GM19238 (cell line): ENCODE measurements at regions not wholly inside any gene's neighbourhood (a gene's known extent, or its start where the extent isn't known, plus 50 kb on each side); places are given as distances from the start of the nearest gene placed in this dataset.

Experiments used
- DNase-seq: peaks from one replicate; pipeline ENCODE4 v3.0.0; 2011; ENCODE audit warnings: low spot score; ENCODE audit not compliant: insufficient read length

- no peak for DNase-seq
These were observed 2332.1 kb downstream of the PCDH7 start for GRCh38 chr4:33052241-33052640.

- no peak for DNase-seq
These were observed 2334.0 kb downstream of the PCDH7 start for GRCh38 chr4:33054161-33054560.

- DNase-seq: no peak
These were observed 2334.6 kb downstream of the PCDH7 start for GRCh38 chr4:33054656-33055196.

- no peak for DNase-seq
These were observed 2337.6 kb downstream of the PCDH7 start for GRCh38 chr4:33057736-33058135.

DNA sequence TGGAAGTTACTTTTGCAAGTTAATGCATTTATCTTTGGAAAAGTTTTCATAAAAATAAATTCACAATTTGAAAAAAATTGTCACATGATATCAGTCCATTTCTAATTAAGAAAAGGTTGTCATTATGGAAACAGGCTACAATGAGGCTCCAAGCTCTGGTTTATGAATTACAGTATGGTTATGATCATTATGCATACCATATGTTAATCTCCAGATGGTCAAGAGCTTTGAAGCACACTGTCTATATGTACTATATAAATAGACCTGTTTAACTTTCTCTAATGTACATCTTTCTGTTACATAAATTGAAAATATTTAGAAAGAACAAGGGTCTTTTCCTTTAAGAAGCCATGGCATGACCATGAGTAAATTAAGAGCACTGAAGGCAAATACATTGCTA, 2338.8 kb downstream of the PCDH7 start:
- DNase-seq: no peak

GRCh38 chr4:33060674-33061542, 2340.7 kb downstream of the PCDH7 start:
- DNase-seq: no peak

- no peak for DNase-seq
These were observed 2341.6 kb downstream of the PCDH7 start for GRCh38 chr4:33061727-33062126.

DNA sequence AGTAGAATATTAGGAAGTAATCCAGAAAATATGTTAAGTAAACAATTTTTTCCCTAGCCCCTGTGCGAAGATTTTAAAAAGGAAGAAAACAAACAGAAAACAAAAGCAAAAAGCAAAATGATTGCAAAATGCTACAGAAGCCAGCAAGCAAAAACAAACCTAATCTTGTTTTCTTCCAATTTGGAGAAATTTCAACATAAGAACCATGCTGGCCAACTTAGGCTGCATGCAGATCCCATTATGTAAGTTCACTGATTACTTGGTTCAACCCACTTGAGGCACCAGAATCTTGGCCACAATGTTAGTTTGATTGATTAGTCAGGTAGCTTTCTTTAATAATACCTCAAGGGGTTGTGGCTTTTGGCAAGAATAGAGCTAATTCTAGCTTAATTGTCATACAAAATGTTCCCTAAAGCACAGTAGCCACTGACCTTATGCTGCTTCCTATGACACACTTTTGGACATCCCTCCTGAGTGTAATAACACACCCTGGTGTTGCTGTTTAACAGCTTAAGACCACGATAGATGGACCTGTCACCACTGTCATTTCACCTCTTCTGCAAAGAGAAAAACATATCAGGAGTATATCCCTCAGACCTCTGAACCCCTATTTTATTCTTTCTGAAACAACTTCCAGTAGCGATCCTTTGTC, 2342.1 kb downstream of the PCDH7 start:
- DNase-seq: no peak

- DNase-seq: no peak
These were observed 2343.1 kb downstream of the PCDH7 start for GRCh38 chr4:33063241-33063640.

DNA sequence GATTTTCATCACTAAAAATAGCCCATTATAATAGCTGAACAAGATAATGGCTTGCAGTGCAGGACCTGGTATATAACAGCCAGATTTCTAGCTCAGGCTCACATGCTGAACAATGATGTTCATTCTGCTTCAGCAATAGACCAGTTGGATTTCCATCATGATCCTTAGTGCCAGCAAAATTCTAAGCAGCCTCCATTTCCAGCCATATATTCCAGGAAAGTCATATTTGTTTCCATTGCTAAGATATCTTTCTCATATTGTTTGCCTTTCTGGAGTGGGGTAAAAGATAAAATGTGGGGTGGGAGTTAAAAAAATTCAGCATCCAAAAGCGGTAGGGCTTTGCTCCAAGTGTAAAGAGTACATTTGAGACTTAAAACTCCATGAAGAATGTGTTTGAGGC, 2344.1 kb downstream of the PCDH7 start:
- DNase-seq: no peak

- DNase-seq: no peak
These were observed 2345.6 kb downstream of the PCDH7 start for GRCh38 chr4:33065749-33066148.

- no peak for DNase-seq
These were observed 2347.1 kb downstream of the PCDH7 start for GRCh38 chr4:33067221-33067620.

DNA sequence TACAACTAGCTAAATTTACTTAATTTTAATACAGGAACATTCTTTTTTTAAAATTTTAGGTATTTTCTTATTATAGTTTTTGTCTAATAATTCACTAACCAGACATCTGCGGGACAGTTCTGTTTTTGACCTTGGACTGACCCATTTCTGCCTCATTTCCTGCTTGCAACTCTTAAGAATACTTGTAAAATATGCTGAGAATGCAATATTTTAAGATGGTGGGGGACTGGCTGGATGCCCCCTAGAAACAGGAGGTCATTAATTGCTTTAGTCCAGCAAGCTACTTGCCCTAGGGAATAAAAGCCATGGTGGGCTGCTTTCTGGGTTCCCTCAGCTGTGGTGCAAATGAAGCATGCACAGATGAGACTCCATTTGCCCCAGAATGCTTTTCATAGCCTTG, 2348.4 kb downstream of the PCDH7 start:
- DNase-seq: no peak

GRCh38 chr4:33071535-33071934, 2351.4 kb downstream of the PCDH7 start:
- DNase-seq: no peak

- no peak for DNase-seq
These were observed 2352.3 kb downstream of the PCDH7 start for GRCh38 chr4:33072298-33073089.

DNA sequence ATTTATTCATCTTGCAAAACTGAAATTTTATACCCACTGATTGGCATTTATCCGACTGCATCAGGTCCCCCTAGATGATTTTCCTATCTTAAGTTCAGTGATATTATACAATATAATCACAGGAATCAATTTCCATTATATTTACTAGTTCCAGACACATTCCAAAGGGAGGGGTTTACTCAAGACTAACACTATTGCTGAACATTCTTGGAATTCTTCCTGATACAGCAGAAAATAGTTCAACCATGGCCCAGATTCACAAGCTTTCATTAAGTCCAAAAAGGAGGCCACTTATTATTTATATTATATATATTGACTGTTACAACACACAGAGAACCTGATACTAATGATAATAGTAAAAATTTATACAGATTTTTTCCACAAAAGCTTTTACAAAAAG, 2353.6 kb downstream of the PCDH7 start:
- DNase-seq: no peak

- no peak for DNase-seq
These were observed 2358.0 kb downstream of the PCDH7 start for GRCh38 chr4:33078145-33078544.

GRCh38 chr4:33080275-33080674, 2360.1 kb downstream of the PCDH7 start:
- no peak for DNase-seq

DNA sequence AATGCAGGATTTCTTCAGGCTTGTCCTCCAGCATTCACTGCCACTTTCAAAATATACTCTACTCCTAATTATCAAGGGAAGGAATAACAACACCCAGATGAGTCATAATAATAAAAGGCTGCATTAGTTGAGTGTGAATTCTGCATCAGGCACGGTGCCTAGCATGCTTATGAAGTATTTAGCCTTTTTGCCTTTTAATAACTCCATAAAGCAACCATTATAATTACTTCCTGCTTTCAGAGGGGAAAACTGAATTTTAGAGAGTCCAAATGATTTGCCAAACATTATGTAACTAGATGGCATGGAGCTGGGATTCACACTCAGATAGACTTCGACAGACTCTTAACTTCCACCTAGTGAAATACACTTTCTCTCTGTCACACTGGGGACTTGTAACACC, 2365.5 kb downstream of the PCDH7 start:
- no peak for DNase-seq

DNA sequence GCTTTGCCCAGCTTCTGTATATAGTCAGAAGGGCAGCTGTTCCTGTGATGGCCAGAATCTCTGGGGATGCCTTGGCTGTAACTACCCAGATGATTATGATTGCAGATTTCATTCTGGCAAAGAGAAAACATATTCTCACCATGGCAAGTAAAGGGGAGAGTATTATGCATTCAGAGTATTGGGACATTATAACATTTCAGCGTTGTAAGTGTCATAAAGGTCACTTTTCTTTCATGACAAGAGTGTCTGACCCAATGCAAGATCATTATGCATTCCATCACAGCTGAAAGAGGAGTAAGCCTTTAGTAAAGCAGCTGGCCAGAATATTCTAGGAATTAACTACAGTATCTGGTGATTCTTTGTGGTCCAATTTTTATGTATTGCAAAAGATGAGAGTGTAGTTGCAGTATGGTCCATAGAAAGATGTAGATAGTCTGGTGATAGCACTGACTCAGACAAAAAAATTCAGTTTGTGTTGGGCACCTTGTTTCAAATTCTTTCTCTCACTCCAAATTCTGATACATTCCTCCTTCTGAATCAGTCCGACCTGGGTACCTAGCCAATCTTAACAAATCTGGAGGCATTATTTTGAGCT, 2366.3 kb downstream of the PCDH7 start:
- no peak for DNase-seq

- no peak for DNase-seq
These were observed 2368.5 kb downstream of the PCDH7 start for GRCh38 chr4:33088713-33089112.
